ENCODE measurements at regions not wholly inside any gene's neighbourhood (a gene's known extent, or its start where the extent isn't known, plus 50 kb on each side); places are given as distances from the start of the nearest gene placed in this dataset.

- TF ChIP-seq, protein P1, sequence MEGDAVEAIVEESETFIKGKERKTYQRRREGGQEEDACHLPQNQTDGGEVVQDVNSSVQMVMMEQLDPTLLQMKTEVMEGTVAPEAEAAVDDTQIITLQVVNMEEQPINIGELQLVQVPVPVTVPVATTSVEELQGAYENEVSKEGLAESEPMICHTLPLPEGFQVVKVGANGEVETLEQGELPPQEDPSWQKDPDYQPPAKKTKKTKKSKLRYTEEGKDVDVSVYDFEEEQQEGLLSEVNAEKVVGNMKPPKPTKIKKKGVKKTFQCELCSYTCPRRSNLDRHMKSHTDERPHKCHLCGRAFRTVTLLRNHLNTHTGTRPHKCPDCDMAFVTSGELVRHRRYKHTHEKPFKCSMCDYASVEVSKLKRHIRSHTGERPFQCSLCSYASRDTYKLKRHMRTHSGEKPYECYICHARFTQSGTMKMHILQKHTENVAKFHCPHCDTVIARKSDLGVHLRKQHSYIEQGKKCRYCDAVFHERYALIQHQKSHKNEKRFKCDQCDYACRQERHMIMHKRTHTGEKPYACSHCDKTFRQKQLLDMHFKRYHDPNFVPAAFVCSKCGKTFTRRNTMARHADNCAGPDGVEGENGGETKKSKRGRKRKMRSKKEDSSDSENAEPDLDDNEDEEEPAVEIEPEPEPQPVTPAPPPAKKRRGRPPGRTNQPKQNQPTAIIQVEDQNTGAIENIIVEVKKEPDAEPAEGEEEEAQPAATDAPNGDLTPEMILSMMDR (IDR thresholded peaks at IDR 0.05; ENCODE audit: extremely low read depth in 1 of 2, insufficient read depth in 1 of 2, low read depth in 1 of 2, low read length in 2 of 2), result no peak
- TF ChIP-seq POLR2AphosphoS5 (IDR thresholded peaks at IDR 0.05; ENCODE audit: insufficient read depth, low read depth, low read length), result no peak
- TF ChIP-seq EZH2 (IDR thresholded peaks at IDR 0.05; ENCODE audit: borderline replicate concordance, low read depth, low read length, severe bottlenecking), result no peak
- no peak for TF ChIP-seq POLR2A (IDR thresholded peaks at IDR 0.05; ENCODE audit: low read depth, low read length)
- no peak for TF ChIP-seq GATA2 (IDR thresholded peaks at IDR 0.05; ENCODE audit: insufficient read depth, insufficient read length, low read depth, low read length)
- no peak for TF ChIP-seq MYC (IDR thresholded peaks at IDR 0.05; ENCODE audit: low read depth, low read length)
- TF ChIP-seq, protein P2, sequence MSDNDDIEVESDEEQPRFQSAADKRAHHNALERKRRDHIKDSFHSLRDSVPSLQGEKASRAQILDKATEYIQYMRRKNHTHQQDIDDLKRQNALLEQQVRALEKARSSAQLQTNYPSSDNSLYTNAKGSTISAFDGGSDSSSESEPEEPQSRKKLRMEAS (IDR thresholded peaks at IDR 0.05; ENCODE audit: insufficient read depth, insufficient read length), result no peak
- TF ChIP-seq FOS (IDR thresholded peaks at IDR 0.05; ENCODE audit: borderline replicate concordance, insufficient read depth, low read length), result no peak
Measured at GRCh38 chr5:34505731-34506130, 150.4 kb upstream of the RAI14 start.
